ENCODE measurements at regions not wholly inside any gene's neighbourhood (a gene's known extent, or its start where the extent isn't known, plus 50 kb on each side); places are given as distances from the start of the nearest gene placed in this dataset.

DNA sequence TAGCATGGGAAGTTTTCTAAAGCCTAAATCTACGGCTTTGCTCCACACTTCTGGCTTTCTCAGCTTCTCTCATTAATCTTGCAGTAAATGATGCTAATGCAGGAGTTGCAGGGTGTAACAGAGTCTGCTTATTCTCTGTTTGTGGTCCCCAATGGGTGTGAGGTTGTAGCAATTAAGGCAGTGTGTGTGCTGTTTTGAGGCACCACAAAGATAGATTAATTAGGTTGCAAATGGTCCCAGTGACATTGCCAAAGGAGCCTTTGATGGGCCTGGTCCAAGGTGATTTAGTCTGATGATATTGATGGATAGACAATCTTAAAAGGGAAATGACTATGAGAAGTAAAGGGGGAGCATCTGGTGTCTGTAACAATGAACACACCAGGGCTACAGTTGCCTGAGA is 1313.7 kb upstream of the CDH8 start:
- DNase-seq (ENCODE audit: low spot score): no peak

DNA sequence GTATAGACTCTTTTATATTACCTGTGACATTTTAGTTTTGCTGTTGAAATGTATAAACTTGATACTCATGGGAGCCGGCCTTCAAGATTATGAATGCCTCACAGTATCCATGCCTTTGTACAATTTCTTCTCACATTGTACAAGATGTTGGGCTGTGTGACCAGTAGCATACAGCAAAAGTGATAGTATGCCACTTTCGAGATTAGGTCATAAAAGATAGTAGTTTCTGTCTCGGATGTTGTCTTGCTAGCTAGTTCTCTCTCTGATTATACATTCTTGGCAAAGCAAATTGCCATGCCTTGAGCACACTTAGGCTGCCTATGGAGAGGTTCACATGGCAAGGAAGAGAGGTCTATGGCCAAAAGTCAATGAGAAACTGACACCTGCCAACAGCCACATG is 1309.8 kb upstream of the CDH8 start:
- no peak for DNase-seq (ENCODE audit: low spot score)

DNA sequence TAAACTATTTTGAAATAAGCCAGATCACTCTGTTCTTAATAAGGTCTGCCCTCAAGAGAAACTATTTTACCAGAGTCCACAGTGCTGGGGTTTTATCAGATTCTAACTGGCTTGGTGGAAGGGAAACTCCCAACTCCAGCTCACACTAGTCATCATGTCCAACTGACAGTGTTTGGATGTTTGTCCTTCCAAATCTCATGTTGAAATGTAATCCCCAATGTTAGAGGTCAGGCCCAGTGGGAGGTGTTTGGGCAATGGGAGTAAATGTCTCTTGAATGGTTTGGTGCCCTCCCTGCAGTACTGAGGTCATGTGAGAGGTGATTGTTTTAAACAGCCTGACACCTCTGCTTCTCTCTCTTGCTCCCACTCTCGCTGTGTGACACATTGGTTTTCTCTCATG is 1301.0 kb upstream of the CDH8 start:
- no peak for DNase-seq (ENCODE audit: low spot score)

DNA sequence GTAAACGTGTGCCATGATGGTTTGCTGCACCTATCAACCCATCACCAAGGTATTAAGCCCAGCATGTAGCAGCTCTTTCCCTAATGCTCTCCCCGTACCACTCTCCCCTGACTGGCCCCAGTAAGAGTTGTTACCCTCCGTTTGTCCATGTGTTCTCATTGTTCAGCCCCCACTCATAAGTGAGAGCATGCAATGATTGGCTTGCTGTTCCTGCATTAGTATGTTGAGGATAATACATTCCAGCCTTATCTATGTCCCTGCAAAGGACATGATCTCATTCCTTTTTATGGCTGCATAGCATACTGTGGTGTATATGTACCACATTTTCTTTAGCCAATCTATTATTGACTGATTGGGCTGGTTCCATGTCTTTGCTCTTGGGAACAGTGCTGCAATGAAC is 1294.9 kb upstream of the CDH8 start:
- no peak for DNase-seq (ENCODE audit: low spot score)

DNA sequence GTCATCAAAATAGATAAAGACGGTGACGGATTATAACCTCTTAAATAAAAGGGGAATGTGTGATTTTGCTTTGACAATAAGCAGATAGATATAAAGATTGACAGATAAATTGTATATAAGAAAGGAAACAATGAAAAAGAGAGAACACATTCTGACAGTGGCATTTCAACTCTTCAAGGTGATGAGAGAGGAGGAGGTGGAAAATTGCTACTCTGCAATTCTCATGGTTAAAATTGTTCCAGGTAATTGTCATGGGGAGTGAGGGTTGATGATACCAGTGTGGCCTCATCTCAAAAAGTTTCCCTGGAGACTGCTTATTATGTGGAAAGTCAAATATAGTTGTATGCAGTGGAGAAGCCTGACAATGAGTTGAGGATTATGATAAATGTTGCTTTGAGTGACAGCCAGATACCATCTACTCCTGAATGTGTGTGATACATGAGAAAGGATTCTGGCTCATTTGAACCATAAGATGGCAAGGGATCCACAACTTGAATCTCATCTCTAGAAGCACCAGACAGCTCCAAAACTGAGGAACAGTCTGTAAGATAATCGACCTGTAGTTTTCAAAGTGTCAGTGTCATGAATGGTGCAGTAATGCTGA is 1290.6 kb upstream of the CDH8 start:
- DNase-seq (ENCODE audit: low spot score): no peak

DNA sequence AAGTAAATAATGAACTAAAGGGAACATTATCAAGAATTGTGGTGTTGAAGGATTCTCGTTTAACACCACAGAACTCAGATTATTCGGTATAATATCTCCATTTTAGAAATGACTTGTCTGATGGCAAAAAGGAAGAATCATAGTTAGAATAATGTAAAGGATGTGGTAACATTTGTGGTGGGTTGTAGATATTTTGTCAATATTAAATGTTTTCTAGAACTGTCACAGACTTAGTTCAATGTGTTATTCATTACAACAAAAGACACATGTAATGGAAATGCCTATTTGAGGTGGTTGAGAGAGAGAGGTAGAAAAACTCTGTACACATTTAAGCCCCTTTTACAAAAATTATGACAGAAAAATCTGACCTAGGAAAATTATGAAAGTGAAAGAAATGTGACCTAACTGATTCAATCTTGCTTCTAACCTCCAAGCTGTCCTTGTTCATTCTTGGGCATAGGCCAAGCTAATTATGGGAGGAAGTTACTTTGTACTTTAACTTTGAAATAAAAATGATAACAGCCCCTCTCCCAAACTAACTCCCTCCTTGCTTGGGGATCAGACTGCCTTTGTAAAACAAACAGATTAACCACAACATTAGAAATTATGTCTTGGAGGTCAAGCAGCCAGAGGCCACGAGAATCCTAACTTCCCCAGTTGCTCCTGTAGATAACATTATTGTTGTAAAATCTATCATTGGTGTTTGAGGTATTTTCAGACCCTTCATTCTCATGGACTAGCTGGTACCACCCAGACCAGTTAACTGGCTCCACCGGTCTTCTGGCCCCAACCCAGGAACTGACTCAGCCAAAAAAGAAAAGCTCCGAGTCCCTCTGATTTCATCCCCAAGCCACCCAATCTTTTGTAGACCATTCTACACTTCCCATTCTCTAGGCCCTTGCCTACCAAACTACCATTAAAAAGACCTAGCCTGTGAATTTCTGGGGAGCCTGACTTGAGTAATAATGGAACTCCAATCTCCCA is 1287.8 kb upstream of the CDH8 start:
- no peak for DNase-seq (ENCODE audit: low spot score)

DNA sequence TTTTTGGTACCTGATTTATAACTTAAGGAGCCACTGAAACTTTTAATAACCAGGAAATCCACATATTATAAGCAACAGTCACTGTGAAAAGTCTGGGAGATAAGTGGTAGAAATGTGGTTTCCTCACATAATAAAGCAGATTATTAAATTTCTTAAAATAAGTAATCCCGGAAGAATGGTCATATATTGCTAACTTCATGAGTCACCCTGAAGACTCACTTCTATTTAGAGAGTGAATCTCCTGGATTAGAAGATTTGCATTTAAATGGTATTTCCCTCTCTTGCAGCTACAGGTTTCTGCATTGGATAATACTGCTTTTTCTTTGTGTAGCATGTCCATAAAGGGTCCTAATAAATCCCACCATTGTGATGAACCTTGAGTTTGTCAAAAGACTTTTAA is 1286.8 kb upstream of the CDH8 start:
- DNase-seq (ENCODE audit: low spot score): no peak

DNA sequence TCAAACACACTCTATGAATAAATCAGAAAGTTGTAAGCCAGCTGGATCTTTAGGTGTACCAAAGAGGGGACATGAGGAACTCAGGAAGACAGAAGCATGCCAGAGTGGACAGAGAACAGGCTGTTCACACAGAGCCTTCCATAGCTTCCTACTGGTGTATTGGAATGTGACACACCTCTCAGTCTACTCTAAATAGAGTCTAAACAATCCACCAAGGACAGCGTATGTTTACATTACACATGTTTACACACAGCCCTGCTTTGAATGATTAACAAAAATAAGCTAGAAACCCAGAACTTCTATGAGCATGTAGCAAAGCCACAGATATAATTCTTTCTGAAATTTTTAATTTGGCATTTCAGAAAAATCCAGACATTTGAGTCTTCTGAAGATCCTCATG is 1279.0 kb upstream of the CDH8 start:
- DNase-seq (ENCODE audit: low spot score): no peak

DNA sequence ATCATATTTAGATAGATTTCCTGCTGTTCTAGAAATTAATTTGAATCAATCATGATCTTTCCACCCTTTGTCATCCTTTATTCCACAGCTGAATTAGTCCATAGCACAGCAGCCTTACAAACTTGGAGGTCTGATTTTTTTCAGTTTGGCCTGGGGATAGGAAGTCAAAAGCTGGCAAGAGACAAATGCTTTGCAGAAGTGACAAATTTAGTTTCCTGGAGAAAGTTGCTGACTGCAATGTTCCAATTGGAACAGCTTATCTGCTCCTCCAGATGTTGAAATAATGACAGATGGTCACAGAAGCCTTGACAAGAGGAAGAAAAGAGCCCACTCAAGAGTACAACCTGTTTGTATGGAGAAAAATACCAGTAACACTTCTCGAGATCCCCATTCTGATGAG is 1276.1 kb upstream of the CDH8 start:
- DNase-seq (ENCODE audit: low spot score): no peak

DNA sequence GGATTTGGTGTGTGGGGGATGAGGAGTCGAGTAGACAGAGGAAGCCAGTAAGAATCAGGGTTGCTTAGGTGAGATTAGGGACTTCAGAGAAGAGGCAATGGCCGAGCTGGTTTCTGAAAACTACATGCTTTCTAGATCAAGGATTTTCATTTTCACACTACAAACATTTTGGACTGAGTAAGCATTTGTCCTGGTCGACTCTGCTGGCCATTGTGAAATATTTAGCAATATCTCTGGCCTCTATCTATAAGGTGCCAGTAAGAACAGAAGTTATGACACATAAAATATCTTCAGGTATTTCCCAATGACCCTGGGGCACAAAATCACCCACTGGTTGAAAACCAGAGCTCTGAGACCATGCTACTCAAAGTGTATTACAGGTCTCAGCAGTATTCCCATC is 1275.1 kb upstream of the CDH8 start:
- DNase-seq (ENCODE audit: low spot score): no peak

DNA sequence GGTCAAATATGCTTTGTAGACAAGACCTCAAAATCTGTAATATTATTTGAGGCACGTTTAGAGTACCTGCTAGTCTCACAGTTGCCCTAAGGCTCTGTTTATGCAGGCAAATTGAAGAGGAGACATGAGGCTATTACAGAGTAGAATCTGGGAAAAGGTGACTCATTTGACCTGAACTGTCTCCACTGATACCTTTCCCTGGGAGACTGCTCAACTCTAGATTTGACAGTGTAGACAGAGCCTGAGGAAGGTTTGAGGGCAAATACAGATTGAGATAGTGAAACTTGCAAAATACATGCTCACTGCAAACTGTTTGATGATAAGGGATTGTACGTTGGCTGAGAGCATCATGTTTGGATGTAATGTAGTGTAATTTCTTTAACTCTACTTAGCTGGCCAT is 1266.6 kb upstream of the CDH8 start:
- DNase-seq (ENCODE audit: low spot score): no peak

DNA sequence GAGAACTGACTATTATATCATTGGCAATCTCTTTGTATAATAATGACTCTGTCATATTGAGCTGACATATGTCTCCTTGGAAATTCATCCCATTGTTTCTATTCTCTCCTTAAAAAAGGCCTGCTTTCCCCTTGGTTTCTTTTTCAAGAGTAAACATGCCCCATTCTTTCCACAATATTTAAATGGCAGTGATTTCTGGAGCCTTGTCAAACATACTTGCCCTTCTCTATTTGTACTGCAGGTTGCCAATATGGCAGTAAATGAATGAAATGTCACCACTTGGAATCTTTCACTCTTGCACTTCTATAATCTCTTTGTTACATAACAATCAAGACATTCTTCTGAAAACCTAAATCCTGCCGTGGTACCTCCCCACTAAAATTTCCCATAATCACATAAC is 1265.1 kb upstream of the CDH8 start:
- DNase-seq (ENCODE audit: low spot score): no peak

DNA sequence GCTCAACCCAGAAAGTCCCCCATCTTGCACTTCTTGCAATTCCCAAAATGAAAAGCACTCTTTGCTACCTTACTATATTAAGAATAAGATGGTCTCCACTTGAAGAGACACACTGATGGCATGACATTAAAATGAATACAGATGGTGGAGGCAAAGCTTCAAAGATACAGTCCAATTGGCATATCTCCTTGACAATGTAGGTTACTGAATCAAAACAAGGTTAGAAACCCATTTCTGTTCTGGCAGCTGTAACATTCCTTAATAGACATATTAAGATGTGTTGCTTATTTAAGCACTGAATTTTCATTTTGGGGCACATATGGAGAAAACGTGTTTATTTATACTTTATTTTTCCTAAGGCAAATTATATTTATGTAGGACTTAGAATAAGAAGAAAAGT is 1262.8 kb upstream of the CDH8 start:
- no peak for DNase-seq (ENCODE audit: low spot score)

DNA sequence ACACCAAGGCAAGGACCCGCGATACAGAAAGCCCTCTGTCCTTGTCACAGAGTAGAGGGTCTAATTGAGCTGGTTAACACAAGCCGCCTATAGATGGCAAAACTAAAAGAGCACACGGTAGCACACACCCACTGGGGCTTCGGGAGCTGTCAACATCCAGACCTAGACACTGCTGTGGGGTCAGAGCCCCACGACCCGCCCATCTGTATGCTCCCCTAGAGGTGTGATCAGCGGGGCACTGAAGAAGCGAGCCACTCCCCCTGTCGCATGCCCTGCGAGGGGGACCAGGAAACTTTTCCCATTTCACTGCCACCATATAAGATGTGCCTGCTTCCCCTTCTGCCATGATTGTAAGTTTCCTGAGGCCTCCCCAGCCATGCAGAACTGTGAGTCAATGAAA is 1255.8 kb upstream of the CDH8 start:
- no peak for DNase-seq (ENCODE audit: low spot score)

DNA sequence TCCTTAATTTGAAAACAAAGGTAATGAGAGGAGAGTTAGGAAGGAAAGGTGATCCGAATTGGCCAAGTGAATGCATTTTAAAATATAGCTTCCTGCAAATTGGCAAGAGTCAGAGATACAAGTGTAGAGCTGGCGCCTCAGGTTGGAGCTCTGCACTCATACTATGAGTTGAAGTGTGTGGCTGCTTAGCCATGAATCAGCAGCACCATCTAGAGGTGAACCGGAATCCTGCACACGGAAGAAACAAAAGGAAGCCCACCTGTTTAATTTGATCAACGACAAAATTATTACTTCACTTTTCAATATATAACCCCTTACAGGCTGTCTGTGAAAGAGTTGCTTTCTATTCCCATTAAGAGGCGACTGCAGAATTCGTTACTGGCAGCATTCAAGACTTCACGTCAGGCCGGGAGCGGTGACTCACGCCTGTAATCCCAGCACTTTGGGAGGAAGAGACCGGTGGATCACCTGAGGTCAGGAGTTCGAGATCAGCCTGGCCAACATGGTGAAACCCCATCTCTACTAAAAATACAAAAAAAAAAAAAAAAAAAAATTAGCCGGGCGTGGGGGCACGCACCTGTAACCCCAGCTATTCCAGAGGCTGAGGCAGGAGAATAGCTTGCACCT is 1253.7 kb upstream of the CDH8 start:
- DNase-seq (ENCODE audit: low spot score): peak; percentile 62

DNA sequence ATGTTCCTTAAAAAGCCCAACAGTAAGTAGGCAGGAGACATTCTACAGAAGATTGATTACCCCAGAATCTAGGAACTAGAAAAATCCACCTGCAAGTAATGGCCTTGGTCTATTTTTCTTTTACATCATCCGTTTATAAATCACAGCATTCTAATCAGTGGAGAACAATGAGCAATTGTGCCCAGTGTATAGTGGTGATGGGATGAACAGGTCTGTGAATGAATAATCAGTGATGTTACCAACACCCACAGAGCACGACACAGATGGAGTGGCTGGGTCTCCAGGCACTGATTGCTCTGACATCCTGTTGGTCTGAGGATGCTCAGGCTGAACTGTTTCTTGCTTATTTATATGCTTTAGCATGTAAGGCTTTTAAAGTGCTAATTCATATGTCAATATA is 1251.2 kb upstream of the CDH8 start:
- DNase-seq (ENCODE audit: low spot score): no peak

DNA sequence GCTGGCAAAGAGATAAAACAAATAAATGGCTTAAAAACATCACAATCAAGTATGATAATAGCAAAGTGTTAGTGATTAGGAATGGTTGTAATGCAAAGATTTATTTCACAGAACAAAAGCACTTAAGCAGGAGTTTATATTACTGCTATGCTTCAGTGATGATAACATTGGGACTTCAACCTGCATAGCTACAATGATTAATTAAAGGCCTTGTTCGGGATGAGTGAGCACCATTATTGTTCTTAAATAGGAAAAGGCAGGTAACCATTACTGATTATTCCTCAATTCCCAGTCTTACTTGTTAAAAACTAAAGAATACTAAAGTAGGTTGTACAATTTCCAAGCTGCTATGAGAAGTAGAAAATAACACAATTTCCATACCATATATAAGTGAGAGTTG is 1247.5 kb upstream of the CDH8 start:
- no peak for DNase-seq (ENCODE audit: low spot score)

DNA sequence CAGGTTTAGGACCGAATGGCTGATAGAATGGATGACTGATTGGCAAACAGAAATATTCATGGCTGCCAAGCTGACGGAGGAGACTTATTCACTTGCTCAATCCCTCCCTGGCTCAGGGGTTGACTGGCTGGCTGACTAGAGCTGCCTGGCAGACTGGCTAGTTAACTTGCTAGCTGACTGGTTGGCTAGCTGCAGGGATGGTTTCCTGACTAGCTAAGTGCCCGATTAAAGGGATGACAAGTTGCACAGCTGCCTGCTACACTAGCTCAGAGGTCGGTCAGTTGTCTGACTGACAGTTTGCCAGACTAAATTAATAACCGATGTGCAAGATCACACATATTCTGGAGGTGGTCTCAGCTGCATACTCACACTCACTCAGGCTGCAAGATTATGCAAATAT is 1208.4 kb upstream of the CDH8 start:
- DNase-seq (ENCODE audit: low spot score): no peak

DNA sequence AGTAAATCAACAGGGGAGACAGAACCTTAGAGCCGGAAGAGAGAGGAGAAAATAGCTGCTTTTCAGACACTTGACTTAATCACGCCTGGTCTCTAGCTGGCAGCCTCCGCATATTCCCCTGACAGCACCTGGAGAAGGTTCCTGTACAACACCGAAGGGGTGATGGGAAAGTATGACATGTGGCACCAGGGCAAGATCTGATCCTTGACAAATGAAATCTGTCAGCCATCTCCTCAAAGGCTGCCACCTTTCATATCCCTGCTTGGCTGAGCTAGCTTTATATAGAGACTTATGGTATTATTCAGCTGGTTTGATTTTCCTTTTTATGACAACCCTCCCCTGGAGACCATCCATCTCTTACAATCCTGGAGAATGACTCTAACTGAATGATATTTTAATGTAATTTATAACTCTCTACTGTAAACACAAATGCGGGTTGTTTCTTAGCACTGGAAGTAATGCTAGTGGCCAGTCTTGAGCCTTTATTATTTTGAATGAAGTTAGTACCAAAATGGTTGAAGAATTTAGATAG is 1205.3 kb upstream of the CDH8 start:
- DNase-seq (ENCODE audit: low spot score): no peak

DNA sequence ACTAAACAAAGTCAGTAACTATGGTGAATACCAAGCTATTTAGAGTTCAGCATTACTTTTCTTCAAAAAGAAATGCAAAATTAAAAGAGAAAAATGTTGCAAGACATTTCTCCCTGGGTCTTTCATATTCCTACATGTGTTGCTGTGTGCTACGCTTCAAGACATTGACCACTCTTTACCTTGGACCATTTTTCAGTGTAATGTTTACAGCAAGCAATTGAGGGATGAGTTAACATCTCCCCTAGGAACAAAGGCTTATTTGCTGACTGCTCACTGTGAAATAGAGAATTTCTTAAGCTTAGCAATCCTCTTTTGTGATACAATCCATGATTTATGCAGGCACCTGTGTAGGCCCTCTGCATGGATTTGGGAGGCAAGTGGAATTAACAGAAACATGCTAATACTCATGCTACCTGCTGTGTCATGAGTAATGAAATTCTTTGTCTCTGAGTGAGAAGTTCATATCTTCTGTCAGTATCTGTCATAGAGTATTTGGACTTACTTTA is 1202.9 kb upstream of the CDH8 start:
- no peak for DNase-seq (ENCODE audit: low spot score)

DNA sequence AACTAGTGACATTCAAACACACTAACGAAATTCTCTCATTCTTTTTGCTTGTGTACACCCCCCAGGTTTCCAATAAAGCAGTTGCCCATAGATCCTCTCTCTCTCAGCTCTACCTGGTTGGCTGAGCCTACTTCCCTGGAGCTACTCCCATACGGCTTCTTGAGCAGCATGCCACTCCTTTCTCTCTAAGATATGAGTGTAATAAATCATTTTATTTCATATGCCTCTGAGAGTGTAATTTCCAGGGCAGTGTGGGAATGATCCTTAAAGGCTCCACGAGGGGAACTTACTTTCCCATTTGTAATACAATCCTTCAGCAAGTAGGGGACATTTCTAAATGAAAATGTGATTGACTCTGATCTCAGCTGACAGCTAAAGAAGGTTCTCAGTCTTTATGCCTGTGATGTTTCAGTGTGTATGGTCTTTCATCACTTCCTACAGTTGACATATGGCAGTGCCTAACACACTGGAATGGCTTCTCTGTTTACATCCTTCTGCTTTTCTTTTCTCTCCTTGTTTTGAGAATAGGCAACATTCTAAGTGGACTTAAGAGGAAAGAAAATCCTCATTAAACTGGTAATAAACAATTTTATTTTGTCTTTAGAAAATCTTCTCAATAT is 1194.3 kb upstream of the CDH8 start:
- no peak for DNase-seq (ENCODE audit: low spot score)

DNA sequence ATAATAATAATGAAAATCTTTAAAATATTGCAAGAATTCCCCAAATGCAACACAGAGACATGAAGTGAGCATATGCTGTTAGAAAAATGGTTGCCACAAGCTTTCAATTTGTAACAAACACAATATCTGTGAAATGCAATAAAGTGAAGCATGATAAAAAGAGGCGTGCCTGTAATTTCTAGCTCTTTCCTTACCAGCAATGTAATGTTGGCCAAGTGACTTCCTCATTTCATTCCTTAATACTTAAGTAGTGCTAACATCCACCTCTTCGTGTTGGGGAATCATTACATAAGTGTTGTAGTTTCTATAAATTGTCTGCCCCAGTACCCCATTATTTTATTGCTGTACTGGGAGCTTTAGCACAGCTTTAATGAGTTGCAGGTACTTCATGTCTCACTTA is 1192.0 kb upstream of the CDH8 start:
- no peak for DNase-seq (ENCODE audit: low spot score)
